Activated T-cell treated with anti-CD3 and anti-CD28 coated beads, Interleukin-2, amount 50 U/mL, for 48 hours (primary cell): ENCODE measurements at regions not wholly inside any gene's neighbourhood (a gene's known extent, or its start where the extent isn't known, plus 50 kb on each side); places are given as distances from the start of the nearest gene placed in this dataset.
"Not testable (repeated sequence)": the region's sequence is repeated elsewhere in the genome, so short reads cannot be mapped to it uniquely, and the experiment has no call there.

ENCODE experiments used
- DNase-seq, 2 experiments: peaks; one replicate each; pipeline ENCODE4 v3.0.0-alpha.2; 2020

DNA sequence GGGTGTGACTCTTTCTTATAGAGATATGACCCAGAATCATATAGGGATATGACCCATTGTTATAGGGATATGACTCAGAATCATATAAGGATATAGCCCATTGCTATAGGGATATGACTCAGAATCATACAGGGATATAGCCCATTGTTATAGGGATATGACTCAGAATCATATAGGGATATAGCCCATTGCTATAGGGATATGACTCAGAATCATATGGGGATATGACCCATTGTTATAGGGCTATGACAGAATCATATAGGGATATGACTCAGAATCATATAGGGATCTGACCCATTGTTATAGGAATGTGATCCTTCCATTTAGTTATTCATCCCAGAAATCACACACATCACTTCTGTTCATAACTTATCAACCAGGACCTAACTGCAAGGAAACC is 312.2 kb upstream of the ADARB2 start:
- DNase-seq: no peak

DNA sequence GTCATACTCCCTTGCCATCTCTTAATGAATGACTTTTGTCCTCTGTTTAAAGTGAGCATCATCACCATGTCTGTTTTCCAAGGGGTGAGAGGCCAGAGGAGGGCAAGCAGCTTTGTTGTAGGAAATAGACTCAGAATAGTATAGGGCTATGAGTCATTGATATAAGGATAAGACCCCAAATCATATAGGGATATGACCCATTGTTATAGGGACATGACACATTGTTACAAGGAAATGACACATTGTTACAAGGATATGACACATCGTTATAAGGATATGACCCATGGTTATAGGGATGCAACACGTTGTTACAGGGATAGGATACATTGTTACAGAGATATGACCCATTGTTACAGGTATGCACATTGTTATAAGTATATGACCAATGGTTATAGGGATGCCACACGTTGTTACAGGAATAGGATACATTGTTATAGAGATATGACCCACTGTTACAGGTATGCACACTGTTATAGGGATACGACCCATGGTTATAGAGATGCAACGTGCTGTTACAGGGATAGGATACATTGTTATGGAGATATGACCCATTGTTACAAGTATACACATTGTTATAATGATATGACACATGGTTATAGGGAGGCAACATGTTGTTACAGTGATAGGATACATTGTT is 311.1 kb upstream of the ADARB2 start:
- no peak for DNase-seq

DNA sequence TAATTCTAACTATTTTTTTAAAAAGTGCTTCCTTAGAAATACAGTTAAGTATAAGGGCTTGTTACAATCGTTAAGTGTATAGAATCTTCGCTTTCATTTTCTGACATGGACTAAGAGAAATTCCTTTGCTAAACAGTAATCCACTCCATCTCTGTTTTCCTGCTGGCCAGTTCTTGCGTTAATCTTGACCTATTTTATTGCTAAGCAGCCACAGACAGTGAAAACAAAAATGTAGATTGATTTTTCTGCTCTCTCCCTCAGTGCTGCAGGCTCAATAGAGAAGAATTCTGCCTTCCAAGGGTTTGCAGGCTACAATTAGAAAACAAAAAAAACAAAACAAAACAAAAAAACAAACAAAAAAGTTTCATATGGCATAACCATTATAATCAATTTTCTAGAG is 310.4 kb upstream of the ADARB2 start:
- DNase-seq: no peak

DNA sequence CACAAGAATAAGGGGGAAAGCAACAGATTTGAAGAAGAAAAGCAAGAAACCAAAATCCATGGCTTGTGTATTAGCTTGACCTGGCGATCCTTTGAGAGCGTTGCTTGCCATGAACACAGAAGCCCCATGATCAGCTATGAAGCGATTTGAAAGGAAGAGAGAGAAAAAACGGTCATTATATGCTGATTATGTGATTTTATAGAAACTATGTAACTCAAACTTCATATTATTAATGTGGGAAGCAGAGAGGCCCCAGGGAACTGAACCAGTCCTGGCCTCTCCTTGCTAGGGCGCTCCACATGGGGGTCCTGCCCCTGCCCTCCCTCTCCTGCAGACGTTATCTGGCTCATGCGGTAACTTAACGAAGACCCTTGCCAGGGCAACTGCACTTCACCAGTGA is 306.1 kb upstream of the ADARB2 start:
- DNase-seq: no peak

DNA sequence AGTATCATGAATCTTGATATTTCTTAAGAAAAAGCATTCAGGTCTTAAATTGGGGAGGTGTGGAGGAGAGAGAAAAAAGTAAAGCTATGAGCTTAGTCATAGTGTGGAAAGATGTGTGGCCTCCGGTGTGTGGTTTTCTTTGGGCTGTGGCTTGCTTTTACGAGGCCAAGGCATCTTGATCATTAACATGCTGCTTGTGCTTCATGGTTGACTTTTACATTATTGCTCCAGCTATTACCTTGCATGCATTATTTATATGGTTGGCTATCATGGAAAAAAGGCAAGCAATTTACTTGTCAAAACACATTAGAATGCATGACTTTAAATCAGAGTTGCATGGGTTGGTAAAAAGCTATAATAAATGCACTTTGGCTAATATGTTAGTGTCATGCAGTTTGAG is 300.7 kb upstream of the ADARB2 start:
- DNase-seq: no peak

DNA sequence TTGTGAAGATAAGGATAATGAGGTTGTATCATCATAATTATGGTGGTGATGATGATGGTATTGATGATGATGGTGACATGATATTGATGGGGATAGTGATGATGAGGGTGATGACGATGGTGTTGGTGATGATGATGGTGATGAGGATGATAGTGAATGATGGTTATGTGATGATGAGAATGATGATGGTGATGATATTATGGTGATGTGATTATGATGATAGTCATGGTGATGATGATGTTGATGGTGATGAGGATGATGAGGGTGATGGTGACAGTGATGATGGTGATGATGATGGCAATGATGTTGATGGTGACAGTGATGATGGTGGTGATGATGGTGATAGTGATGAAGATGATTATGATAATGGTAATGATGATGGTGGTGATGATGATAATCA is 299.9 kb upstream of the ADARB2 start:
- no peak for DNase-seq

DNA sequence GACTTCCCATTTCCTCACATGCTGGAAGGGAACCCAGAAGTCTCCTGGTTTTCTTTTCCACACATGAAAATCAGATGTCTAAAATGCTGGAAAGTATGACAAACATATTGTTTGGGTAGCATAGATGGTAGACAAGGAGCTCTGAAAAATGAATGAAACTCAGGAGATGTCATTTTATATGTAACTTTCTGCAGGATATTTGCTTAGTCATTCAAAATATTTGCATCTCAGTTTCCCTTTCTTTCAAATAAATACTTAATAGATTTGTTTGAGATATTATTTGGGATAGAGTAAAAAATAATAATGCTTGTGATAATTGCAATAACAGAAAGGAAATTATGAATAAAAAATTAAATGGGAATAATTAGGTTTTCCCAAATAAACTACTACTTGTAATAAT is 298.9 kb upstream of the ADARB2 start:
- DNase-seq: no peak

DNA sequence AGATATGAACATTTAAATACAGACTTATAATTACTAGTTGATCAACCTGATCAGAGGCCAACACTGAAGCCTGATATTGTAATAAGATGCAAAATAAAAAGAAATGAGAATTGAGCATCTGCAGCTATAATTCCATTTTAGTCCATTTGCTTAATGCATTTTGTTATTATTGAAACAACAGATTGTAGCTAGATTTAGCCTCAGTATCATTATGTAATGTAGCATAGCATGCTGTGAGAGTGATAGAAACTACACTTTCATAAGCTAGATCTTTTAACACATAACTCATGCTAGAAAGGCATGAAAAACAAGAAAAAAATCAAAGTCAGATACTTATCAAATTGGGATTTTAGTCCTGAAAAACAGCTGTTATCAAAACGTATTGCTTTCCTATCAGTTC is 292.7 kb upstream of the ADARB2 start:
- DNase-seq: no peak

DNA sequence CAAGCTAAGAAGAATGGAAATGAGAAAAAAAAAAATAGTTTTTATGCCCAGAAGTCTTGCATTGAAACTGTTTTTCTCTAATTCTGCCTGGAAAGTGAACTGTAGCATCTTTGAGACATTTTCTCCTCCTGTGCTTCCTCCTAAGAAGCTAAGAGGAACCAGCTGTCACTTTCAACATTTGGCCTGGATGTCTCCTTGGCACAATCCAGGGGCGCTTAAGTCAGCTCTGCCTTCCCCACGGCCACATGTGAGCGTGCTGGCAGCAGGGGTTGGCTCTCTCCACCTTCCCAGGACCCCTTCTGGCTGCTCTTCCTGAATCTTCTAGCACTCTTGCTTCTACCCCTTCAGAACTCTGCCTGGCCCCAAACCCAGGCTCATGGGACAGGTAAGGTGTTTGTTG is 289.6 kb upstream of the ADARB2 start:
- DNase-seq: no peak

DNA sequence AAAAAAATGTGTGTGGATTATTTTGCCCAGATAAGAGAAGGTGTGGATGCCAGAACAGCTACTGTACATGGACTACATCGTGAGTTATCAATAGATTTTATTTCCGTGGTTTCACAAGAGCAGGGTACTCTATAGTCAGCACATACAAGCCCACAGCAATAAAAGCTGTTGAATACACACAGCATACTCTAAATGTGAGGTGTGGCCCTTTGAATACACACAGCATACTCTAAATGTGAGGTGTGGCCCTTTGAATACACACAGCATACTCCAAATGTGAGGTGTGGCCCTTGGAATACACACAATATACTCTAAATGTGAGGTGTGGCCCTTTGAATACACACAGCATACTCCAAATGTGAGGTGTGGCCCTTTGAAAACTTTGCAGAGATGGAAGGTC is 287.4 kb upstream of the ADARB2 start:
- not testable (repeated sequence) for DNase-seq

DNA sequence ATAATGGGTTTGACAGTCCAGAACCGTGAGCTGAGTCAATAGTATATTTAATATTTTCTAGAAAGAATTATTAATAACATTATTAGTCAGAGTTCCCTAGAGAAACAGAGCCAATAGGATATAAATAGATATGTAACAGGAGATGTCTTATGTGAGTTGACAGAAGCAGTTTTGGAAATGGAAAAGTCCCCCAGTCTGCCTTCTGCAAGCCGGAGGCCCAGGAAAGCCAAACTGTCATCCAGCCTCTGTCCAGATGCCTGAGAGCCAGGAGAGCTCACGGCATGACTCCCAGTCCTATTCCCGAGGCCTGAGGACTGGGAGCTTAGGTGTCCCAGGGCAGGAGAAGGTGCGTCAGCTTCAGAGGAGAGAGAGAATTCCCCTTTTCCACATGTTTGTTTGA is 286.4 kb upstream of the ADARB2 start:
- DNase-seq: no peak

DNA sequence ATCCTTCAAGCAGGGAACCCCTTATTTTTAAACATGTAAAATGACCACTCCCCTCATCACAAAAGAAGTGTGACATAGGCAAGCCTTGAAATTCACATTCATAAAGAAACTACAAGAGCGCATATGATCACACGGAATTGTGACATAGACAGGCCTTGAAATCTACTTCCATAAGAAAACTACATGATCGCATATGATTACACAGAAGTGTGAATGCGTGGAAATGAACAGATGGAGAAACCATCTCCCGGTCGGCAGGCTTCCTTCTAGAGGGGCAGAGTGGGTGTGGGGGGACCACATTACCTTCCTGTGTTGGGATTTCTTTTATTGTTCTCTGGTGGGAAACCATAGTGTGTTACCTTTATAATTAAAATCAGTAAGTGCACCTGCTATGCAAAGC is 285.1 kb upstream of the ADARB2 start:
- no peak for DNase-seq

DNA sequence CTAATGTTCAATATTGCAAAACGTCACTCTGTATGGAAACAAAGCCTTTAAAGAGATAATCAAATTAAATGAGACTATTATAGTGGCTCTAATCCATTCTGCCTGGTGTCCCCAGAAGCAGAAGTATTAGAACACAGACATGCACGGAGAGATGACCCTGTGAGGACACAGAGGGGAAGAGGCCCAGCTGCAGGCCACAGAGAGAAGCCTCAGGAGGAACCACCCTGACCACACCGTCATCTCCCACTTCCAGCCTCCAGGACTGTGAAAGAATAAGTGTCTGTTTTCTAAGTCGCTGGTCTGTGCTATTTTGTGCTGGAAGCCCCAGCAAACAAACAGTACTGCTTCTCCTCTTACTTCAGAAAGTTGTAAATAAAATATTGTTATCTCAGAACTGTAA is 283.5 kb upstream of the ADARB2 start:
- DNase-seq: no peak

DNA sequence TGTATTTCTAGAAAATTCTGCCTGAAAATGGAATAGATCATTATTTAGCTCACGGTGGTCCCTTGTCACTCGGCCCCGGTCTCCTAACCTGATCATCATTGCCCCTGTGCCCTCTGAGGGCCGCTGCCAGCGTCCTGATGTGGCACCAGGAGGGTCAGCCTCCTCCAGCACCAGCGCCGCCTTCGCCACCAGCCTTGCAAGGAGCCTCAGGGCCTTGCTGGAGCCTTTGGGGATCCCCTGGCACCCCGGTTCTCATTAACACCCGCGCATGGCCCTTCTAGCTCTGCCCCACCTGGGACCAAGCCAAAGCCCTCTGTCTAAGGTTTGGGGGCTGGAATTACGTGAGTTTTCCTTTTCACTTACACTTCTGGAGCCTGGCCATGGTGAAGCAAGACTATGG is 282.5 kb upstream of the ADARB2 start:
- no peak for DNase-seq

DNA sequence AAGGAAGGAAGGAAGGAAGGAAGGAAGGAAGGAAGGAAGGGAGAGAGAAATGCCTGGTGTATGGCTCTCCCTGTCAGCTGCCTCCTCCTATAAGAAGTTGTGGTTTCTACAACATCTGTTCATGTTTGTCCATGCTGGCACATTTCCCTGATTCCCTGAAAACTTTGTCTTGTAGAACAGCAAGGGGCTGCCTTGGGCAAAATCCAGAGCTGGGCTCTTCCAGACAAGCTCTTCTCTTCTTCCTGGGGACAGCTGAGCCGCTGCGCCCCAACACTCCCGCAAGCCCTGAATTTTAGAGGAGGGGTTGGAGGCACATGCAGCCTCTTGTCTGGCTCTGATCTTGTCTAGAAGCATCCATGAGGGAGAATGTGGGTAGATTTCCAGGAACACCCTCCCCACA is 282.0 kb upstream of the ADARB2 start:
- no peak for DNase-seq

DNA sequence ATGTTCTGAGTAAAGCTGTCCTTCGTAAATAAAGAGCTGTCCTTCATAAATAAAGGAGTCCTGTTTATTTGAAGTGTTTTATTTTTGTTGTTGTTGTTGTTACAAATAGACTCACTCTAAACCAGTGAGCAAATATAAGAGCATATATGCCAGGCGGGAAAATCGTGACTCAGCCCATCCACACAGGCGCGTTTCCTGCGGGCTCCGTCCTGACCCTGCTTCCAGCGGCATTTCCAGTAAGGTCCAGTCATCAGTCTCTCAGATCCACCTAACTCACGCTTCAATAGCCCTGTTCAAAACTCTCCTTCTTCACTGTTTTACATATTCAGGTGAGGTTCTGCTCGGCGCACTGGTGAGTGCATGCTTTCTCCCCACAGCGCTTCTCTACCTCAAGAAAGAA is 277.2 kb upstream of the ADARB2 start:
- no peak for DNase-seq

DNA sequence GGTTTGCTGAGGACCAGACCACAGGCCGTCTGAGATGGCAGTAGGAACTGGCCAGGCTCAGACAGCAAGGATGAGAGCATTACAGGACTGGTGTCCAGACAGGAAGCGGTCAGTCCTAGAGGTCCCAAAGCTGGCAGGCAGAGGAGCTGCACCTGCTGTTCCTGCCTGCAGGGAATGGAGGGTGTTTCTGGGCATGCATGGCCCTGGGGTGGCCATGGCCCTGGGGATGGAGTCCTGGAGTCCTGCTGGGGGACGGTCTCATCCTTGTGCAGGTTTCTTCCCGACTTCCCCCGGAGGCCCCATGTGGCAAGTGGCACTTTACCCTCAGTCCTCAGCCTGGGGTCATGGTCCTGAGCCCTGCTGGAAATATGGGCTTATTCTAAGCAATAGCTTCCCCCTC is 274.9 kb upstream of the ADARB2 start:
- no peak for DNase-seq

DNA sequence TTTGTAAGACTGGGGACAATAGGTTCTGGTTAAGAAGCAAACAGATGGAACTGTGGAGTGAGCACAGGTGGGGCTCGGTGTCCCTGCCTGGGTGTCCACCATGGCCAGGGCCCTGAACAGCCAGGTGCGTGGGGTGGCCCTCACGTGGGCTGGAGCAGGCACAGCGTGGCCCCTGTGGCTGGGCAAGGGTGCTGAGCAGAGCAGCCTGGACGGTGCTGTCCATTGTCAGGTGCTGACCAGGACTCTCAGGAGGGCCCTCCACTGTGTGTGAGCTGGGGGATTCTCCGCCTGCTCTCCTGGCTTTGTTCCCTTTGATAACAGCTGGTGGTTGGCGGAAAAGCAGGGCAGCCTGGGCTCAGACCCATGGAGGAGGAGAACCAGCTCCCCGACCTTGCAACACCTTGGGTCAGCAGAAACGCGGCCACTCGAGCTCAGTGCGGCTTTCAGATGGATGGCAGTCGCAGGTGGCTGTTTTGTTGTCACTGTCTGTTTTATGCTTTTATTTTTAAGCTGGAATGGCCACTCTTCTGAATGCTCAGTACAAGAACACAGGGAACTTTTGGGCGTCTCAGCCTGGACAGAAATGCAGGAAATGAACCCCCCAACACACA is 273.9 kb upstream of the ADARB2 start:
- DNase-seq: no peak

DNA sequence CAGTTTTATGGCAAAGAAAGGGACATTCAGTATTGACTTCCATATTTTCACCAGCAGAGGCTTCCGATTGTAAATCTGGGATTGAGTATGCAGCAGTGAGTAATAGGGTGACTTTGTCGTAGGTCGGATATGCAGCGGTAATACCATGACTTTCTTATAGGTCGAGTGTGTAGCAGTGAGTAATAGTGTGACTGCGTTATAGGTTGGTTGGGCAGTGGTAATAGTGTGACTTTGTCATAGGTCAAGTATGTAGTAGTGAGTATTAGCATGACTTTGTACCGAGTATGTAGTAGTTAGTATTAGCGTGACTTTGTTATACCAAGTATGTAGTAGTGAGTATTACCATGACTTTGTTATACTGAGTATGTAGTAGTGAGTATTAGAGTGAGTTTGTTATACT is 268.2 kb upstream of the ADARB2 start:
- no peak for DNase-seq

DNA sequence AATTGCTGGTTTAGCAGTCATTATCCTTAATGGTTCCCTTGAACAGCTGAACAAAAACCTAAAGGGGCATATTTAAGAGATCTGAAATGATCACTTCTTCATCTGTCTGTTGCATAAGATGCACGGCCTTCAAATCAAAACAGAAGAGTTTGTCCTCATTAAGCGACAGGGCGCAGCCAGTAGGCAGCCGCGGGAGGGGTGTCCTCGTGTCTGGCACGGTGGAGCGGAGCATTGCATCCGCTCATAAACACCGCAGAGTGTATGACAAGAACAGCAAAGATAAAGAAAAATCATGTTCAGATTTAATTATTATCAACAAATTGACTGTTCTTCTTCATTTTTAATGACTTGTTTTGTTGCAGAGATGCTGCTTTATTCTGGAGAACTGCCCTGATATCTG is 255.6 kb upstream of the ADARB2 start:
- no peak for DNase-seq

DNA sequence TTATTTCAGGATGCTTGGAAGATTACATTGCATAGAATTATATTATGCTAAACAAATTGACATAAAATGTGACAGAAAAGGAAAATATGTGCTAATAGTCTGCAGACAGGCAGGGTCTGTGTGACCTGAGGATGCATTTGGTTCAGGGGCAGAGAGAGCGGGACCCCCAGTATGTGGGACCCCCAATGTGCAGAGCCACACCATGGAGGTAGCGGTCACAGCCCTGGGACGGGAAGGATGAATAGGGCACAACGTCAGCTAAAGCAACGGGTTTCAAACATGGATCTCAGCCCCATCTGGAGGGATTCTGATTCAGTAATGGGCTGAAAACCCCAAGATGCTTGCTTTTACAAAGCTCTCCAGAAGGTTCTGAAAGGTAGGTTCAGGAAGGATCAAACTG is 251.8 kb upstream of the ADARB2 start:
- no peak for DNase-seq

DNA sequence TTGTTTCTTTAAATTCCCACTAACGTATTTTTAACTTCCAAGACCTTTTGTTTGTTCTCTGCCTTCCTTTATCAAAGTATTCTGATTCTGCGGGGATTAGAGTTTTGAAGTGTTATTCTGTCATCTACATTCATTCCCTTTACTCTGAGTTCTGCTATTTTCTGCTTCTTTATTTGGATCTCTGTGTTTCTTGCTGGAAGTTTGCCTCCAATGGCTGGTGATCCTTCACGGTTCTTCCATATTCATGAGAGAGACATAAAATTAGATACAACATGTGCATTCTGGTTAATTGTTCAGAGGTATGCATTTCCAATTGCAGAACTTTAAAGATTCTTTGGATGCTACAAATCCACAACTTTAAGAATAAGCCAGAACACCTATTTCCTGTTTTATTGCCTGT is 244.7 kb upstream of the ADARB2 start:
- no peak for DNase-seq

DNA sequence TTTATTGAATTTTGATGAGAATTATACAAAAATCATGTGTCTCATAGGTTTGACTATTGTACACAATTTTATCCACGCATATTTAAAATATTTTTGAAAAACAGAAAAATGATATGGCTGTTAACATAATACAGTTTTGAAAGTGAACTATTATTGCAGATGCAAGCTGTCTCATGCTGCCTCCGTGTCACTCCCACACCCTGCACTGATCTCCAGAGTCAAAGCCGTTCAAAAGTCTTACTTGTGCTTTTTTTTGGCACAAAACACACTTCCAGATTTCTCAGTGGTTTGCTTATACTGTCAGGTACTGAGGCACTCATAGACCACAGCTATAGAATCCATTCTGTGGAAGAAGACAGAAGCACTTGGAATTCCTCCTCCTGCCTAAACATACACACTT is 243.1 kb upstream of the ADARB2 start:
- no peak for DNase-seq

DNA sequence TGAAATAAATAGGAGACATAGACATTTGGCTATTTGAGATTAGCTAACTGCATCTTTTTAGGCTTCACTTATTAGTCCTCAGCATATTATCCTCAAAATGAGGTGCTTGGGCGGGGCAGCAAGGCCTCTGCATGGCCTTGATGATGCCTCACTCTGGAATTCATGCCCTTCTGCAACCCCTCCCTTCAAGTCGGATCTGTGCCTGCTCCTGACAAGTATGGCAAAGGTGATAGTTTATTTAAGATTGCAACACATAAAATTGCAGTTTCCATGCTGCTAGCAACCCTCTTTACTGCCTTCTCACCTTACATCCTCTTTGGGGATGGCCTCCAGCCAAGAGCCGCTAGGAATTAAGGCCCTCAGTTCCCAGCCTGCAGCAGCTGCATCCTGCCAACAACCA is 241.3 kb upstream of the ADARB2 start:
- DNase-seq: no peak

DNA sequence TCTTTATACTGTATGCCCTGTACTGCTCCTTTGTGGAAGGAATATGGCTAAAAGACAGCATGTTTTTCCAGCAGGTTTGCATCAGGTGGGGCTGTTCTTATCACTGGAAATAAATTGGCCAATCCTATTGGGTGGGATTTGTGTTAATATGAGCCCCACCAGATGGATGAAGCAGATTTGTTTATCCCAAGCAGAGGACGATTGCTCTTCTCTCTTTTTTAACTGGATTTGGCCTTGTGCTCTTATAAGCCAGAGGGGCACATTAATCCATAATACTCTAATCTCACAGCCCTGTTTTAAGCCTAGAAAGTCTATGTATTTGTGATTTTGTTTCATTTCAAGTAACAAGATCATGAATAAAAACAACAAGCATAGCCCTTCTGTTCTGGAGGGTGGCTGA is 240.1 kb upstream of the ADARB2 start:
- DNase-seq: no peak

DNA sequence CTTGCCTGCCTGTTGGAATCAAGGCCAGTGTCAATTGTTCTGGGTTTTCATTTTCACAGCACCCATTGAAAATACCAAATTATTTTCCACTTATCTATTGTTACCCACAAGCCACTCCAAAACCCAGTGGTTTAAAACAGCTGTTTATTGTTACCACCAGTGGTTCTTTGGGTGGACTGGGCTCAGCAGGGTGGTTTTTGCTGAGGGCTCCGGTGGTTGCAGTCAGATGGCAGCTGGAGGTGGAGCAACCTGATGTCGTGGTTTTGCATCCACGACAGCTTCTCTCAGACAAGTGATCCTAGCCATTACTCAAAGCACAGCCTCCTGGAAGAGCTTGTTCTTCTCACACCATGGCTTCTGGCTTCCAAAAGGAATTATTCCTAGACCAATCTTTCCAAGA is 235.1 kb upstream of the ADARB2 start:
- no peak for DNase-seq
